SK-N-SH treated with all-trans-retinoic acid at 6 μM for 48 hours (cell line): ENCODE measurements at regions not wholly inside any gene's neighbourhood (a gene's known extent, or its start where the extent isn't known, plus 50 kb on each side); places are given as distances from the start of the nearest gene placed in this dataset.

Experiments
- ATAC-seq: fragments of 200-7000 bp; cut with Tn5 transposase; 3 replicates; pipeline ENCODE4 v1.9.1; 2020; ENCODE audit warnings: mild to moderate bottlenecking, moderate library complexity
- BACH2 ChIP-seq: fragments of 250-450 bp; sonication (Bioruptor Pico); IDR thresholded peaks from 2 replicates; pipeline ENCODE4 v1.9.0; 2021; ENCODE audit warnings: mild to moderate bottlenecking, borderline replicate concordance
- CREB5 ChIP-seq: fragments of 250-450 bp; sonication (Bioruptor Pico); IDR thresholded peaks from 2 replicates; pipeline ENCODE4 v1.5.1; 2020; ENCODE audit warnings: low read depth, mild to moderate bottlenecking, moderate library complexity
- CSDC2 ChIP-seq: fragments of 250-450 bp; sonication (Bioruptor Pico); IDR thresholded peaks from 2 replicates; pipeline ENCODE4 v1.5.0; 2020; ENCODE audit warnings: mild to moderate bottlenecking, moderate library complexity
- ESRRG ChIP-seq: fragments of 250-450 bp; sonication (Bioruptor Pico); IDR thresholded peaks from 2 replicates; pipeline ENCODE4 v1.6.1; 2021; ENCODE audit warnings: mild to moderate bottlenecking
- GLIS3 ChIP-seq: fragments of 250-450 bp; sonication (Bioruptor Pico); IDR thresholded peaks from 2 replicates; pipeline ENCODE4 v1.5.0; 2020; ENCODE audit warnings: mild to moderate bottlenecking, moderate library complexity
- ISL1 ChIP-seq: fragments of 250-450 bp; sonication (Bioruptor Pico); IDR thresholded peaks from 2 replicates; pipeline ENCODE4 v2.1.2; 2022; ENCODE audit warnings: mild to moderate bottlenecking, moderate library complexity
- OSR1 ChIP-seq: fragments of 250-450 bp; sonication (Bioruptor Pico); IDR thresholded peaks from 2 replicates; pipeline ENCODE4 v1.8.0; 2022; ENCODE audit warnings: moderate library complexity, mild to moderate bottlenecking, inconsistent platforms
- PATZ1 ChIP-seq: fragments of 250-450 bp; sonication (Bioruptor Pico); IDR thresholded peaks from 2 replicates; pipeline ENCODE4 v1.8.0; 2020; ENCODE audit warnings: mild to moderate bottlenecking, moderate library complexity, borderline replicate concordance
- POU6F1 ChIP-seq: fragments of 250-450 bp; sonication (Bioruptor Pico); IDR thresholded peaks from 2 replicates; pipeline ENCODE4 v1.8.0; 2021; ENCODE audit warnings: low read depth, mild to moderate bottlenecking, moderate library complexity, borderline replicate concordance
- PPARA ChIP-seq: fragments of 250-450 bp; sonication (Bioruptor Pico); IDR thresholded peaks from 2 replicates; pipeline ENCODE4 v1.5.0; 2020; ENCODE audit warnings: mild to moderate bottlenecking, borderline replicate concordance
- RARB ChIP-seq: fragments of 250-450 bp; sonication (Bioruptor Pico); IDR thresholded peaks from 2 replicates; pipeline ENCODE4 v1.8.0; 2021; ENCODE audit warnings: mild to moderate bottlenecking, moderate library complexity
- SNAI2 ChIP-seq: fragments of 250-450 bp; sonication (Bioruptor Pico); IDR thresholded peaks from 2 replicates; pipeline ENCODE4 v1.5.0; 2020; ENCODE audit warnings: mild to moderate bottlenecking, moderate library complexity
- TCF4 ChIP-seq: fragments of 250-450 bp; sonication (Bioruptor Pico); IDR thresholded peaks from 2 replicates; pipeline ENCODE4 v1.8.0; 2021; ENCODE audit warnings: mild to moderate bottlenecking, moderate library complexity, borderline replicate concordance
- TOX ChIP-seq: fragments of 250-450 bp; sonication (Bioruptor Pico); IDR thresholded peaks from 2 replicates; pipeline ENCODE4 v1.8.0; 2021; ENCODE audit warnings: mild to moderate bottlenecking, moderate library complexity, borderline replicate concordance
- TSHZ2 ChIP-seq: fragments of 250-450 bp; sonication (Bioruptor Pico); IDR thresholded peaks from 2 replicates; pipeline ENCODE4 v1.5.0; 2020; ENCODE audit warnings: mild to moderate bottlenecking, moderate library complexity
- ZC3H10 ChIP-seq: fragments of 250-450 bp; sonication (Bioruptor Pico); IDR thresholded peaks from 2 replicates; pipeline ENCODE4 v1.5.1; 2021; ENCODE audit warnings: mild to moderate bottlenecking, moderate library complexity
- ZFP3 ChIP-seq: fragments of 250-450 bp; sonication (Bioruptor Pico); IDR thresholded peaks from 2 replicates; pipeline ENCODE4 v1.5.0; 2020; ENCODE audit warnings: mild to moderate bottlenecking, moderate library complexity
- ZFP30 ChIP-seq: fragments of 450-650 bp; formaldehyde crosslinking; IDR thresholded peaks from 2 replicates; pipeline ENCODE4 v1.5.0; 2022; ENCODE audit warnings: mild to moderate bottlenecking, moderate library complexity
- ZNF565 ChIP-seq: fragments of 450-650 bp; formaldehyde crosslinking; conservative IDR thresholded peaks from 2 replicates; pipeline ENCODE4 v1.5.0; 2020; ENCODE audit warnings: low read depth, mild to moderate bottlenecking, moderate library complexity
- ZNF70 ChIP-seq: fragments of 450-650 bp; formaldehyde crosslinking; IDR thresholded peaks from 2 replicates; pipeline ENCODE4 v1.5.0; 2020; ENCODE audit warnings: mild to moderate bottlenecking, moderate library complexity

- TF ChIP-seq ZNF70 (CRISPR knock-in tag) = no peak
- no peak for TF ChIP-seq PATZ1 (CRISPR knock-in tag)
- TF ChIP-seq CREB5 (CRISPR knock-in tag) = no peak
- ATAC-seq = no peak; the same call in 2 of the 3 replicates
These were observed 286.5 kb upstream of the E2F7 start for GRCh38 chr12:77351860-77352259.

- no peak for TF ChIP-seq SNAI2 (CRISPR knock-in tag)
- no peak for TF ChIP-seq ESRRG
- no peak for TF ChIP-seq RARB (CRISPR knock-in tag)
- TF ChIP-seq ZC3H10 (CRISPR knock-in tag) = no peak
- no peak for TF ChIP-seq ISL1 (CRISPR knock-in tag)
- TF ChIP-seq TCF4 (CRISPR knock-in tag) = no peak
- TF ChIP-seq BACH2 (CRISPR knock-in tag) = no peak
- no peak for TF ChIP-seq OSR1
- no peak for TF ChIP-seq TOX (CRISPR knock-in tag)
- no peak for TF ChIP-seq ZFP30 (CRISPR knock-in tag)
- TF ChIP-seq TSHZ2 = no peak
- TF ChIP-seq ZNF565 (CRISPR knock-in tag) = no peak
- no peak for TF ChIP-seq ZFP3 (CRISPR knock-in tag)
- TF ChIP-seq CREB5 (CRISPR knock-in tag) = no peak
- no peak for TF ChIP-seq POU6F1
- TF ChIP-seq PATZ1 (CRISPR knock-in tag) = no peak
- no peak for TF ChIP-seq PPARA (CRISPR knock-in tag)
- no peak for TF ChIP-seq ZNF70 (CRISPR knock-in tag)
- TF ChIP-seq, all 23 proteins: peak for 0
- ATAC-seq = peak; percentile 12; the same call in 1 of the 3 replicates
These were observed 284.5 kb upstream of the E2F7 start for GRCh38 chr12:77349689-77350370.

- TF ChIP-seq GLIS3 (CRISPR knock-in tag) (no peak), PPARA (CRISPR knock-in tag) (no peak), ZFP30 (CRISPR knock-in tag) (no peak), CSDC2 (CRISPR knock-in tag) (no peak), OSR1 (no peak), PATZ1 (CRISPR knock-in tag) (no peak)
- no peak for ATAC-seq
These were observed 281.6 kb upstream of the E2F7 start for GRCh38 chr12:77347017-77347416.
